ENCODE measurements at regions not wholly inside any gene's neighbourhood (a gene's known extent, or its start where the extent isn't known, plus 50 kb on each side); places are given as distances from the start of the nearest gene placed in this dataset.

DNA sequence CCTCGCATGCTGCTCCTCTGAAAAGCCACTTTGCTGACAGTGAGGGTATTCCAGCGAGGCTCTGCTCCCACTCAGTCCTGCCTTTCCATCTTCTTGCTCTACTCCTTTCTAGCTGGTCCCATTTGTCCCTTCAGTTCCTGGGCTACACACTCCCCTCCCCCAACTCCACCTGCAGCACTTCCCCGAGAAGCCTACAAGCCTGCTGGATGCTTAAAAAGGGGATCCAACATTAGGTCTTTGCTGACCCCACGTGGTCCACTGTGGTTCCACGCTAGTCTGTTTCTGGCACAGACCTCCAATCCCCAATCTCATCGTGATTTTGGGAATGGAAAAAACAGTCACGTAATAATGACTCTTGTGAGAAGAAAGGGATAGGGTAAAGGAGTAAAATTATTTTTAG, 121.6 kb upstream of the SNX19 start:
- TF ChIP-seq POLR2A (IDR thresholded peaks at IDR 0.05; ENCODE audit: low read depth, low read length): no peak
- no peak for TF ChIP-seq POLR2AphosphoS5 (IDR thresholded peaks at IDR 0.05; ENCODE audit: low read depth, low read length)
- no peak for TF ChIP-seq TAF1 (IDR thresholded peaks at IDR 0.05; ENCODE audit: low read depth, low read length)
- TF ChIP-seq PAX5 (IDR thresholded peaks at IDR 0.05; ENCODE audit: insufficient read depth, low read length, severe bottlenecking): no peak
- TF ChIP-seq POU2F2 (IDR thresholded peaks at IDR 0.05; ENCODE audit: low read depth, low read length): no peak
- TF ChIP-seq SPI1 (IDR thresholded peaks at IDR 0.05; ENCODE audit: low read depth, low read length): no peak

All from GM12891 (cell line).